ENCODE measurements at regions not wholly inside any gene's neighbourhood (a gene's known extent, or its start where the extent isn't known, plus 50 kb on each side); places are given as distances from the start of the nearest gene placed in this dataset.

DNA sequence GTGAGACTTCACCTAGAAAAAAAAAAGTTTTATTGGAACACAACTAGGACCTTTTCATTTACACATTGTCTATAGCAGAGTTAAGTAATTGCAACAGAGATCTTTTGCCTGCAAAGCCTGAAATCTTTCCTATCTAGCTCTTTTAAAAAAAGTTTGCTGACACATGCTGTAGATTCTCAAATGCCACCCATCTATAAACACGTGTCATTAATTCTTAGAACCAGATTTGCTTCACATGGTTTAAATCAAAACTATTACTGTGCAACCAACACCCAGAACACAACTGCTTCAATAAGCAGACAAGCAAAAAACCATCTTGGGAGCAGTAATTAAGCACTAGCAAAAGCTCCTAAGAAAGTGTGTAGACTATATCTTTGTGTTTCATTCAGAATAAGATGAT lies 55.0 kb downstream of the OXSM start:
- no peaks in the 10 kb centered on the region for H3K36me3 ChIP-seq (ENCODE audit: insufficient read depth, low read length)
- no peak overlapping the region for H2AFZ ChIP-seq (ENCODE audit: low read depth, low read length)
- no peak overlapping the region for H3K4me3 ChIP-seq (ENCODE audit: low read length)
- no peaks in the 10 kb centered on the region for H3K9me3 ChIP-seq (ENCODE audit: low read length)
- H3K79me2 ChIP-seq (replicated peaks; ENCODE audit: insufficient read depth, low read length), result no peaks in the 10 kb centered on the region
- no peaks in the 10 kb centered on the region for H3K9me2 ChIP-seq (ENCODE audit: insufficient read depth, low read length)
- no peak overlapping the region for H3K27ac ChIP-seq (ENCODE audit: low read length)
- no peaks in the 10 kb centered on the region for H4K20me1 ChIP-seq (ENCODE audit: insufficient read depth)
- TF ChIP-seq MXI1 (conservative IDR thresholded peaks at IDR 0.05; ENCODE audit: poor library complexity, severe bottlenecking) (no peak), EZH2 (IDR thresholded peaks at IDR 0.05; ENCODE audit: borderline replicate concordance, insufficient read depth, low read length, poor library complexity, severe bottlenecking) (no peak), EP300 (conservative IDR thresholded peaks at IDR 0.05; ENCODE audit: poor library complexity, severe bottlenecking) (no peak)
- no peak overlapping the region for H3K4me2 ChIP-seq (ENCODE audit: low read length)
- no peak overlapping the region for H3K9ac ChIP-seq (ENCODE audit: low read length)
- H3K27me3 ChIP-seq (ENCODE audit: insufficient read depth, low read depth, low read length), result no peaks in the 10 kb centered on the region
- H3F3A ChIP-seq (ENCODE audit: insufficient read depth, low read length, poor library complexity, severe bottlenecking), result no peaks in the 10 kb centered on the region

DNA sequence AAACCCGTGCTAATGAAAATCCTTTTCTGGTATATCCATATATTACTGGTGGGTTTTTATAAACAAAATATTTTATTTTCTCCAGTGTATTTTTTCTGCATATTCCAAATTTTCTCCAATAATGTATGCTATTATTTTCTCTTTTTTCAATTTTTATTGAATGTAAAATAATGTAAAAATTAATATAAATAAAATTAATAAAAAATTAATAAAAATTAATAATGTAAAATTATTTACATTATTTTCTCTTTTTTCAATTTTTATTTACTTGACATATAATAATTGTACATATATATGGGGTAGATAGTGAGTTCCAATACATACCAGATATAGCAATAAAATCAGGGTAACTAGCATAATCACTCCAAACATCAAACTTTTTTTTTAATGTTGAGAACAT lies 56.4 kb downstream of the OXSM start:
- no peak overlapping the region for H2AFZ ChIP-seq (ENCODE audit: low read depth, low read length)
- TF ChIP-seq EP300 (conservative IDR thresholded peaks at IDR 0.05; ENCODE audit: poor library complexity, severe bottlenecking) (no peak), MXI1 (conservative IDR thresholded peaks at IDR 0.05; ENCODE audit: poor library complexity, severe bottlenecking) (no peak), EZH2 (IDR thresholded peaks at IDR 0.05; ENCODE audit: borderline replicate concordance, insufficient read depth, low read length, poor library complexity, severe bottlenecking) (no peak), POLR2AphosphoS5 (IDR thresholded peaks at IDR 0.05) (no peak), RAD21 (conservative IDR thresholded peaks at IDR 0.05) (no peak), TAF1 (IDR thresholded peaks at IDR 0.05; ENCODE audit: low read depth) (no peak), SMC3 (conservative IDR thresholded peaks at IDR 0.05; ENCODE audit: poor library complexity) (no peak)
- TF ChIP-seq, protein P1, sequence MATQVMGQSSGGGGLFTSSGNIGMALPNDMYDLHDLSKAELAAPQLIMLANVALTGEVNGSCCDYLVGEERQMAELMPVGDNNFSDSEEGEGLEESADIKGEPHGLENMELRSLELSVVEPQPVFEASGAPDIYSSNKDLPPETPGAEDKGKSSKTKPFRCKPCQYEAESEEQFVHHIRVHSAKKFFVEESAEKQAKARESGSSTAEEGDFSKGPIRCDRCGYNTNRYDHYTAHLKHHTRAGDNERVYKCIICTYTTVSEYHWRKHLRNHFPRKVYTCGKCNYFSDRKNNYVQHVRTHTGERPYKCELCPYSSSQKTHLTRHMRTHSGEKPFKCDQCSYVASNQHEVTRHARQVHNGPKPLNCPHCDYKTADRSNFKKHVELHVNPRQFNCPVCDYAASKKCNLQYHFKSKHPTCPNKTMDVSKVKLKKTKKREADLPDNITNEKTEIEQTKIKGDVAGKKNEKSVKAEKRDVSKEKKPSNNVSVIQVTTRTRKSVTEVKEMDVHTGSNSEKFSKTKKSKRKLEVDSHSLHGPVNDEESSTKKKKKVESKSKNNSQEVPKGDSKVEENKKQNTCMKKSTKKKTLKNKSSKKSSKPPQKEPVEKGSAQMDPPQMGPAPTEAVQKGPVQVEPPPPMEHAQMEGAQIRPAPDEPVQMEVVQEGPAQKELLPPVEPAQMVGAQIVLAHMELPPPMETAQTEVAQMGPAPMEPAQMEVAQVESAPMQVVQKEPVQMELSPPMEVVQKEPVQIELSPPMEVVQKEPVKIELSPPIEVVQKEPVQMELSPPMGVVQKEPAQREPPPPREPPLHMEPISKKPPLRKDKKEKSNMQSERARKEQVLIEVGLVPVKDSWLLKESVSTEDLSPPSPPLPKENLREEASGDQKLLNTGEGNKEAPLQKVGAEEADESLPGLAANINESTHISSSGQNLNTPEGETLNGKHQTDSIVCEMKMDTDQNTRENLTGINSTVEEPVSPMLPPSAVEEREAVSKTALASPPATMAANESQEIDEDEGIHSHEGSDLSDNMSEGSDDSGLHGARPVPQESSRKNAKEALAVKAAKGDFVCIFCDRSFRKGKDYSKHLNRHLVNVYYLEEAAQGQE (IDR thresholded peaks at IDR 0.05; ENCODE audit: borderline replicate concordance), result no peak
- TF ChIP-seq, protein P2, sequence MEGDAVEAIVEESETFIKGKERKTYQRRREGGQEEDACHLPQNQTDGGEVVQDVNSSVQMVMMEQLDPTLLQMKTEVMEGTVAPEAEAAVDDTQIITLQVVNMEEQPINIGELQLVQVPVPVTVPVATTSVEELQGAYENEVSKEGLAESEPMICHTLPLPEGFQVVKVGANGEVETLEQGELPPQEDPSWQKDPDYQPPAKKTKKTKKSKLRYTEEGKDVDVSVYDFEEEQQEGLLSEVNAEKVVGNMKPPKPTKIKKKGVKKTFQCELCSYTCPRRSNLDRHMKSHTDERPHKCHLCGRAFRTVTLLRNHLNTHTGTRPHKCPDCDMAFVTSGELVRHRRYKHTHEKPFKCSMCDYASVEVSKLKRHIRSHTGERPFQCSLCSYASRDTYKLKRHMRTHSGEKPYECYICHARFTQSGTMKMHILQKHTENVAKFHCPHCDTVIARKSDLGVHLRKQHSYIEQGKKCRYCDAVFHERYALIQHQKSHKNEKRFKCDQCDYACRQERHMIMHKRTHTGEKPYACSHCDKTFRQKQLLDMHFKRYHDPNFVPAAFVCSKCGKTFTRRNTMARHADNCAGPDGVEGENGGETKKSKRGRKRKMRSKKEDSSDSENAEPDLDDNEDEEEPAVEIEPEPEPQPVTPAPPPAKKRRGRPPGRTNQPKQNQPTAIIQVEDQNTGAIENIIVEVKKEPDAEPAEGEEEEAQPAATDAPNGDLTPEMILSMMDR (IDR thresholded peaks at IDR 0.05; ENCODE audit: poor library complexity, severe bottlenecking), result no peak
- no peak overlapping the region for H3K9ac ChIP-seq (ENCODE audit: low read length)
- no peaks in the 10 kb centered on the region for H3K79me2 ChIP-seq (replicated peaks; ENCODE audit: insufficient read depth, low read length)
- H3K9me2 ChIP-seq (ENCODE audit: insufficient read depth, low read length), result no peaks in the 10 kb centered on the region
- H3F3A ChIP-seq (ENCODE audit: insufficient read depth, low read length, poor library complexity, severe bottlenecking), result no peaks in the 10 kb centered on the region
- no peak overlapping the region for H3K27ac ChIP-seq (ENCODE audit: low read length)
- H3K27me3 ChIP-seq (ENCODE audit: insufficient read depth, low read depth, low read length), result no peaks in the 10 kb centered on the region
- H4K20me1 ChIP-seq (ENCODE audit: insufficient read depth), result no peaks in the 10 kb centered on the region
- no peaks in the 10 kb centered on the region for H3K9me3 ChIP-seq (ENCODE audit: low read length)
- H3K36me3 ChIP-seq (ENCODE audit: insufficient read depth, low read length), result no peaks in the 10 kb centered on the region
- H3K4me3 ChIP-seq (ENCODE audit: low read length), result no peak overlapping the region
- H3K4me2 ChIP-seq (ENCODE audit: low read length), result no peak overlapping the region

DNA sequence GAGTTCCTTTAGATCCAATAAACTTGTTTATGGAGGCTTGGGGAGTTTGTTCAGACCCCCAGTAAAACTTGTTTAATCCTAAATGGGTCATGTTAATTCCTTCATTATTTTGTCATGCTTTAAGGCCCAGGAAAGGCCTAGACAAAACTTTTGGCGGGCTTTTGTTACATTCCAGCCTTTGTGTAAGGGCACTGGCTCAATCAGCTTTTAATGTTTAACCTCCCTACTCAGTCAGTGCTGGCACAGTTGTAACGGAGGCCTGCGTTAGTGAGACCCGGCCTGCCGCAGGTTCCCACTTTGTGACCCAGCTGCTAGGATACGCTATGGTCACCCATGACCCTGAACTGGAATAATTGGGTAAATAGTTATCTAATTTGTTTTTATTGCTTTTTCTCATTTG lies 59.2 kb downstream of the OXSM start:
- H3K4me3 ChIP-seq (ENCODE audit: low read length), result no peak overlapping the region
- H4K20me1 ChIP-seq (ENCODE audit: insufficient read depth), result no peaks in the 10 kb centered on the region
- no peaks in the 10 kb centered on the region for H3K36me3 ChIP-seq (ENCODE audit: insufficient read depth, low read length)
- no peaks in the 10 kb centered on the region for H3K27me3 ChIP-seq (ENCODE audit: insufficient read depth, low read depth, low read length)
- no peaks in the 10 kb centered on the region for H3K79me2 ChIP-seq (replicated peaks; ENCODE audit: insufficient read depth, low read length)
- H3K9ac ChIP-seq (ENCODE audit: low read length), result no peak overlapping the region
- no peak overlapping the region for H3K27ac ChIP-seq (ENCODE audit: low read length)
- no peak overlapping the region for H3K4me2 ChIP-seq (ENCODE audit: low read length)
- H3F3A ChIP-seq (ENCODE audit: insufficient read depth, low read length, poor library complexity, severe bottlenecking), result no peaks in the 10 kb centered on the region
- no peaks in the 10 kb centered on the region for H3K9me2 ChIP-seq (ENCODE audit: insufficient read depth, low read length)
- no peaks in the 10 kb centered on the region for H3K9me3 ChIP-seq (ENCODE audit: low read length)
- H2AFZ ChIP-seq (ENCODE audit: low read depth, low read length), result no peak overlapping the region
- TF ChIP-seq, protein P2 (IDR thresholded peaks at IDR 0.05; ENCODE audit: poor library complexity, severe bottlenecking), result no peak
- no peak for TF ChIP-seq MXI1 (conservative IDR thresholded peaks at IDR 0.05; ENCODE audit: poor library complexity, severe bottlenecking)
- TF ChIP-seq TAF1 (IDR thresholded peaks at IDR 0.05; ENCODE audit: low read depth), result no peak
- TF ChIP-seq EP300 (conservative IDR thresholded peaks at IDR 0.05; ENCODE audit: poor library complexity, severe bottlenecking), result no peak
- TF ChIP-seq RAD21 (conservative IDR thresholded peaks at IDR 0.05), result no peak
- no peak for TF ChIP-seq SMC3 (conservative IDR thresholded peaks at IDR 0.05; ENCODE audit: poor library complexity)
- no peak for TF ChIP-seq EZH2 (IDR thresholded peaks at IDR 0.05; ENCODE audit: borderline replicate concordance, insufficient read depth, low read length, poor library complexity, severe bottlenecking)
- TF ChIP-seq, protein P1 (IDR thresholded peaks at IDR 0.05; ENCODE audit: borderline replicate concordance), result no peak
- TF ChIP-seq POLR2AphosphoS5 (IDR thresholded peaks at IDR 0.05), result no peak

Data from neural cell (in vitro differentiated cells).